ENCODE measurements at regions not wholly inside any gene's neighbourhood (a gene's known extent, or its start where the extent isn't known, plus 50 kb on each side); places are given as distances from the start of the nearest gene placed in this dataset.

DNA sequence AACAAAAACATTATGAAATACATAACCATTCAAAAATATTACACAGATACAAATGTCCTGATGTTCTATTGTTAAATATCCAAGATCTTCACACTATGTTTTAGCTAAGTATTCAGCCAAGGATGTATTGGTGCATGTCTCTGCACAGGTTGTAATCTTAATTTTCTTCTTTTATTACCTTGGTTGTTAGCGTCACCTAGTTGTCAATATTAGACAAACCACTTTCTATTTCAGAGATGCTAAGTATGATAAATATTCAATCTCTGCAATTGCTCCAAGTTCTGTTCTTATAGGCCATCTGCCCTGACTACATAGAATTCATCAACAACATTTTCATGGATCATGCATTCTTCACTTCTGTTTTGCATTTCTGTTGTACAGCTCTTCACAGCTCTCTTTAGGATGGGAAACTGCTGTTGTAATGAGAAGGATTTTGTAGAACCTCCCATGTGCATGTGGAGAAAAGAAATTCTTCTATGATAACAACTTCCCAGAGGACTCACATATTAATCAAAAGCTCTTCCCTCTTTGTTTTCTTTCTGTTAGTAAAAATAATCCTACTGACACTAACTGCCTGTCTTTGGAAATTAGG, 380.1 kb downstream of the NUF2 start:
- TF ChIP-seq, protein P1, sequence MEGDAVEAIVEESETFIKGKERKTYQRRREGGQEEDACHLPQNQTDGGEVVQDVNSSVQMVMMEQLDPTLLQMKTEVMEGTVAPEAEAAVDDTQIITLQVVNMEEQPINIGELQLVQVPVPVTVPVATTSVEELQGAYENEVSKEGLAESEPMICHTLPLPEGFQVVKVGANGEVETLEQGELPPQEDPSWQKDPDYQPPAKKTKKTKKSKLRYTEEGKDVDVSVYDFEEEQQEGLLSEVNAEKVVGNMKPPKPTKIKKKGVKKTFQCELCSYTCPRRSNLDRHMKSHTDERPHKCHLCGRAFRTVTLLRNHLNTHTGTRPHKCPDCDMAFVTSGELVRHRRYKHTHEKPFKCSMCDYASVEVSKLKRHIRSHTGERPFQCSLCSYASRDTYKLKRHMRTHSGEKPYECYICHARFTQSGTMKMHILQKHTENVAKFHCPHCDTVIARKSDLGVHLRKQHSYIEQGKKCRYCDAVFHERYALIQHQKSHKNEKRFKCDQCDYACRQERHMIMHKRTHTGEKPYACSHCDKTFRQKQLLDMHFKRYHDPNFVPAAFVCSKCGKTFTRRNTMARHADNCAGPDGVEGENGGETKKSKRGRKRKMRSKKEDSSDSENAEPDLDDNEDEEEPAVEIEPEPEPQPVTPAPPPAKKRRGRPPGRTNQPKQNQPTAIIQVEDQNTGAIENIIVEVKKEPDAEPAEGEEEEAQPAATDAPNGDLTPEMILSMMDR (IDR thresholded peaks at IDR 0.05): peak in 1 of 6 experiments; percentile 13
- TF ChIP-seq POLR2A (IDR thresholded peaks at IDR 0.05): no peak

All from Peyer's patch (tissue), 4 donors.